HuH-7.5 (cell line): ENCODE measurements at regions not wholly inside any gene's neighbourhood (a gene's known extent, or its start where the extent isn't known, plus 50 kb on each side); places are given as distances from the start of the nearest gene placed in this dataset.

Experiments
- DNase-seq: peaks from one replicate; pipeline ENCODE4 v3.0.0; 2011; ENCODE audit warnings: low spot score

DNA sequence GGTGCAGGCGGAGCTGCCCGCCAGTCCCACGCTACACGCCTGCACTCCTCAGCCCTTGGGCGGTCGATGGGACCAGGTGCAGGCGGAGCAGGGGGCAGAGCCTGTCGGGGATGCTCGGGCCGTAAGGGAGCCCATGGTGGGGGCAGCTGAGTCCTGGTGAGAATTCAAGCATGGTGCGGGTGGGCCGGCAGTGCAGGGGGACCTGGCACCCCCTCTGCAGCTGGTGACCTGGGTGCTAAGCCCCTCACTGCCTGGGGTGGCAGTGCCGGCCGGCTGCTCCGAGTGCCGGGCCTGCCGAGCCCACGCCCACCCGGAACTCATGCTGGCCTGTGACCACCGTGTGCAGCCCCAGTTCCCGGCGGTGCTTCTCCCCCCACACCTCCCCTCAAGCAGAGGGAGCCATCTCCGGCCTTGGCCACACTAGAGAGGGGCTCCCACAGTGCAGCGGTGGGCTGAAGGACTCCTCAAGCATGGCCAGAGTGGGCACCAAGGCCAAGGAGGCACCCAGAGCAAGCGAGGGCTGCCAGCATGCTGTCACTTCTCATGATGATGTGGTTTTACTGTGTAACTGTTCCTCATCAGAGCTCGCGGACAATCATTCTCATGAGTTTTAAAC is 228.9 kb upstream of the CDH9 start:
- no peak for DNase-seq

- DNase-seq: no peak
Observed at GRCh38 chr5:27266184-27266583, 227.8 kb upstream of the CDH9 start.

GRCh38 chr5:27257696-27258095 is 219.3 kb upstream of the CDH9 start:
- no peak for DNase-seq

- no peak for DNase-seq
Observed at GRCh38 chr5:27252911-27253310, 214.5 kb upstream of the CDH9 start.

DNA sequence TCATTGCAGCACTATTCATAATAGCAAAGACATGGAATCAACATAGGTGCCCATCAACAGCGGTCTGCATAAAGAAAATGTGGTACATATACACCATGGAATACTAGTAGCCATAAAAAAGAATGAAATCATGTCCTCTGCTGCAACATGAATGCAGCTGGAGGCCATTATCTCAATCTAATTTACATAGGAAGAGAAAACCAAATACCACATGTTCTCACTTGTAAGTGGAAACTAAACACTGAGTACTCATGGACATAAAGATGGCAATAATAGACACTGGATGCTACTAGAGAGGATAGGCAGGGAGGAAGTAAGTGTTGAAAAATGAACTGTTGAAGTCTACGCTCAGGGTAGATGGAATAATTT is 203.9 kb upstream of the CDH9 start:
- no peak for DNase-seq

DNA sequence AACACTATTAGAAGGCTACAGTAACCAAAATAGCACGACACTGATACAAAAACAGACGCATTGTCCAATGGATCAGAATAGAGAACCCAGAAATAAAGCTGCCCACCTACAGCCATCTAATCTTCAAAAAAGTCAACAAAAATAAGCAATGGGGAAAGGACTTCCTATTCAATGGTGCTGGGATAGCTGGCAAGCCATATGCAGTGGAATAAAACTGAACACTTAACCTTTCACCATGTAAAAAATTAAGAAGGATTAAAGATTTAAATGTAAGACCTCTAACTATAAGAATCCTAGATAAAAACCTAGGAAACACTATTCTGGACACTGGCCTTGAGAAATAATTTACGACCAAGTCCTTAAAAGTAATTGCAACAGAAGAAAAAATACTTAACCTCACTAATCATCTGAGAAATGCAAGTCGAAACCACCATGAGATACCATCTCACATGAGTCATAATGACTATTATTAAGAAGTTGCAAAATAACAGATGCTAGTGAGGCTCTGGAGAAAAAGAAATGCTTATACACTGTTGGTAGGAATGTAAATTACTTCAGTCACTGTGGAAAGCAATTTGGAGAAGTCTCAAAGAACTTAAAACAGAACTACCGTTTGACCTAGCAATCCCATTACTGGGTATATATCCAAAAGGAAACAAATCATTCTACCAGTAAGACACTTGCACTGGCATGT is 203.3 kb upstream of the CDH9 start:
- DNase-seq: no peak

DNA sequence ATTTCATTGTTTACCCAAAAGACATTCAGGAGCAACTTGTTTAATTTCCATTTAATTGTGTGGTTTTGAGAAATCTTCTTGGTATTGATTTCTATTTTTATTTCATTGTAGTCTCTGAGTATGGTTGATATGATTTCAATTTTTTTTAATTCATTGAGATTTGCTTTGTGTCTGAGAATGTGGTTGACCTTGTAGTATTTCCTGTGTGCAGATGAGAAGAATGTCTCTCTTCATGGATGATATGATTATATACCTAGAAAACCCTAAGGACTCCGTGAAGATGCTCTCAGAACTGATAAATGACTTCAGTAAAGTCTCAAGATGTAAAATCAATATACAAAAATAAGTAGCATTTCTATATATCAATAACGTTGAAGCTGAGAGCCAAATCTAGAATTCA is 202.4 kb upstream of the CDH9 start:
- no peak for DNase-seq

DNA sequence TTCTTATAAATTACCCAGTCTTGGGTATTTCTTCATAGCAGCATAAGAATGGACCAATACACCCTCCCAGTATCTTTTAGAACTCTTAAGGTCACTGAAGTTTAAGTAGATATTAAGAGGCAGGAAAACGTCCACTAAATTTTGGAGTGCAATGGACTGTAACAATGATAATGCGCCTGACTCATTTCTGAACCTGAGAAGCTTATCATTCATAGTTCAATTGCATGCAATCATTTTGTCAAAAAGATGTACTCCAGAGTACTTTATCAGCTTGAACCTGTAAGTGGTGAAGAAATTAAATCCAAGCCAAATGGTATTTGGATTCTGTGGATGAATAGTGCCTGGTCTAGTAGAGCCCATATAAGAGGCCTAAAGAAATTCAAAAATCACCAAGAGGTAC is 196.5 kb upstream of the CDH9 start:
- no peak for DNase-seq

- no peak for DNase-seq
Observed at GRCh38 chr5:27221410-27221809, 183.0 kb upstream of the CDH9 start.

DNA sequence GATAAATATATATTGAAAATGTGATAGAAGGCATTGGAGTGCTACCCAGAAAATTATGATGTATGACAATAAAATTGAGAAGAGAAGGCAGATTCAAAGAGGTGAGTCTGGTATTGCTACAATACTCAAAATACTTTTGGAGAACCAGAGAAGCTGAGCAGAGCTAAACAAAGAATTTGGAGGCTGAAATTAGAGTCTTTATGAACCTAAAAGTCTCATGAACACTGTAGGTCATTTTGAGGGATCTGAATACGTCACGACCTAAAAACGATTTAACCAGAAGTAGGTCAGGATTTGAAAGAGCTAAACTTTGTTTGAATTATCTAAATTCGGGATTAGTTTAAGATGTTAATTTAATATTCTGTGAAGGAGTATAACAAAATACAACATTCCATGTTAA is 182.4 kb upstream of the CDH9 start:
- DNase-seq: no peak

GRCh38 chr5:27217977-27218376 is 179.6 kb upstream of the CDH9 start:
- DNase-seq: no peak

GRCh38 chr5:27217155-27217956 is 179.0 kb upstream of the CDH9 start:
- DNase-seq: no peak

- no peak for DNase-seq
Observed at GRCh38 chr5:27216367-27216950, 178.1 kb upstream of the CDH9 start.

DNA sequence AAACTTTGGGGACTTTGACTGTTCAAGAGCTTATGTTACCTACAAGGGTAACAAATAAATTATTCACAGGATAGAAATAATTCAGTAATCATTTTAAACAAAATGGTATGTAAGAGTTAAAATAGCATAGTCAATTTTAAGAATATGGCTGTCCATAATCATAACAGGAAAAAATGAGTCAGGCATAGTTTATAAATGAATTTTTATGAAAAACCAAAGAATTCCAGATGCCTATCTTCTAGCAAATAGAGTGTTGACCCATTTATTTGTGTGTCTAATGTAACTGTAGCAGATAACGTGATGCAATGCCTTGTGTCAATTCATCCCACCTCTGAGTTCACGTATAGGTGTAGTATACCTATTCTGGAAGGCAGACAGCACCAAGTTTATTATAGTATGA is 169.7 kb upstream of the CDH9 start:
- DNase-seq: no peak

- no peak for DNase-seq
Observed at GRCh38 chr5:27191786-27192510, 153.6 kb upstream of the CDH9 start.

GRCh38 chr5:27172693-27173092 is 134.3 kb upstream of the CDH9 start:
- no peak for DNase-seq

GRCh38 chr5:27171761-27172261 is 133.4 kb upstream of the CDH9 start:
- DNase-seq: no peak

- no peak for DNase-seq
Observed at GRCh38 chr5:27158775-27159174, 120.4 kb upstream of the CDH9 start.

GRCh38 chr5:27158171-27158570 is 119.8 kb upstream of the CDH9 start:
- no peak for DNase-seq

- DNase-seq: no peak
Observed at GRCh38 chr5:27144456-27144855, 106.1 kb upstream of the CDH9 start.

GRCh38 chr5:27140831-27141230 is 102.4 kb upstream of the CDH9 start:
- DNase-seq: no peak

GRCh38 chr5:27130587-27130986 is 92.2 kb upstream of the CDH9 start:
- DNase-seq: no peak
